B cell (primary cell): ENCODE measurements at regions not wholly inside any gene's neighbourhood (a gene's known extent, or its start where the extent isn't known, plus 50 kb on each side); places are given as distances from the start of the nearest gene placed in this dataset.

Source experiments
- ATAC-seq: fragments of 200-7000 bp; cut with Tn5 transposase; one replicate; pipeline ENCODE4 v1.10.0; 2021; ENCODE audit warnings: low read depth, mild to moderate bottlenecking, moderate number of reproducible peaks, moderate library complexity
- CTCF ChIA-PET: fragments of 350-600 bp; sonication (Branson Sonifier 250); formaldehyde crosslinking; loops from one replicate; lab custom pipeline; 2021; ENCODE audit warnings: antibody characterized with exemption, inconsistent platforms; lab: Charles Lee
- POLR2A ChIA-PET: fragments of 350-600 bp; sonication (Branson Sonifier 250); formaldehyde crosslinking; loops from one replicate; lab custom pipeline; 2021; ENCODE audit warnings: antibody characterized with exemption; lab: Charles Lee
- DNase-seq: peaks from one replicate; pipeline ENCODE4 v3.0.0; 2013
- H2AFZ ChIP-seq: 2 replicates; pipeline ENCODE4 v1.6.1; 2012; ENCODE audit warnings: mild to moderate bottlenecking, low read depth, low read length; ENCODE audit not compliant: insufficient read depth, poor library complexity, severe bottlenecking
- H3K27ac ChIP-seq, 2 donors: 1 replicate in 1 of 2; 2 replicates in 1 of 2; pipeline ENCODE4 v1.5.1; 2012 to 2013; ENCODE audit warnings: low read length in 2 of 2, mild to moderate bottlenecking in 2 of 2, moderate library complexity in 1 of 2
- H3K27me3 ChIP-seq, 4 experiments: fragments of 200-600 bp in 1 of 4; sonication (generic) in 1 of 4; replicated peaks in 1 of 4; 1 replicate in 2 of 4; 2 replicates in 2 of 4; pipeline versions ENCODE4 v1.6.1 to v1.7.0; 2013 to 2016; ENCODE audit warnings: low read length in 3 of 4, mild to moderate bottlenecking in 2 of 4, mixed read lengths in 1 of 4, moderate library complexity in 1 of 4; ENCODE audit not compliant: insufficient read depth in 4 of 4, control insufficient read depth in 3 of 4; ENCODE audit errors: control extremely low read depth in 1 of 4
- H3K36me3 ChIP-seq, 2 experiments: replicated peaks in 1 of 2; 1 replicate in 1 of 2; 2 replicates in 1 of 2; pipeline versions ENCODE4 v1.6.1 to v1.7.1; 2013; ENCODE audit warnings: low read length in 1 of 2; ENCODE audit not compliant: insufficient read depth in 2 of 2, control insufficient read depth in 1 of 2; ENCODE audit errors: control extremely low read depth in 1 of 2, extremely low read depth in 1 of 2
- H3K4me1 ChIP-seq, 2 donors: fragments of 200-600 bp in 1 of 2; sonication (generic) in 1 of 2; 1 replicate in 1 of 2; 2 replicates in 1 of 2; pipeline versions ENCODE4 v1.5.1 to v1.6.1; 2013 to 2017; ENCODE audit warnings: low read length in 2 of 2; ENCODE audit not compliant: control insufficient read depth in 2 of 2, insufficient read depth in 2 of 2
- H3K4me2 ChIP-seq: replicated peaks from 2 replicates; pipeline ENCODE3; 2012; ENCODE audit warnings: mild to moderate bottlenecking, low read depth, low read length; ENCODE audit not compliant: poor library complexity, severe bottlenecking
- H3K4me3 ChIP-seq, 5 experiments: fragments of 200-600 bp in 1 of 5; sonication (generic) in 1 of 5; 1 replicate in 3 of 5; 2 replicates in 2 of 5; pipeline versions ENCODE4 v1.5.1 to v1.7.0; 2011 to 2016; ENCODE audit warnings: low read length in 4 of 5, mild to moderate bottlenecking in 4 of 5, low read depth in 2 of 5, control low read depth in 1 of 5, moderate library complexity in 1 of 5; ENCODE audit not compliant: insufficient read depth in 1 of 5; ENCODE audit errors: control extremely low read depth in 1 of 5, extremely low read depth in 1 of 5
- H3K79me2 ChIP-seq: fragments of 200-600 bp; sonication (generic); one replicate; pipeline ENCODE4 v1.6.0; 2016; ENCODE audit warnings: low read length; ENCODE audit not compliant: control insufficient read depth, insufficient read depth
- H3K9ac ChIP-seq: fragments of 200-600 bp; sonication (generic); 2 replicates; pipeline ENCODE4 v1.6.1; 2017; ENCODE audit warnings: mild to moderate bottlenecking, low read length, moderate library complexity
- H3K9me3 ChIP-seq, 3 donors: one replicate each; pipeline versions ENCODE4 v1.6.1 to v1.7.1; 2013; ENCODE audit warnings: low read length in 2 of 3; ENCODE audit not compliant: control insufficient read depth in 2 of 3, insufficient read depth in 1 of 3; ENCODE audit errors: control extremely low read depth in 1 of 3
- H4K20me1 ChIP-seq: 2 replicates; pipeline ENCODE4 v1.6.0; 2012; ENCODE audit warnings: mild to moderate bottlenecking, low read length; ENCODE audit not compliant: insufficient read depth, control insufficient read depth, poor library complexity, severe bottlenecking
- H3K27ac Mint-ChIP-seq: one replicate; pipeline ENCODE4 v1.8.0; 2021; ENCODE audit warnings: mixed read lengths
- H3K27me3 Mint-ChIP-seq: one replicate; pipeline ENCODE4 v1.8.0; 2021; ENCODE audit warnings: mixed read lengths
- H3K4me1 Mint-ChIP-seq: one replicate; pipeline ENCODE4 v1.8.0; 2021; ENCODE audit warnings: mixed read lengths
- H3K4me3 Mint-ChIP-seq: one replicate; pipeline ENCODE4 v1.8.0; 2021; ENCODE audit warnings: mixed read lengths
- H3K9me3 Mint-ChIP-seq: one replicate; pipeline ENCODE4 v1.8.0; 2022; ENCODE audit warnings: mixed read lengths; ENCODE audit not compliant: insufficient read depth
- CTCF ChIP-seq: fragments of 200-600 bp; IDR thresholded peaks from one replicate; pipeline ENCODE4 v1.8.0; 2022; ENCODE audit warnings: antibody characterized with exemption, mild to moderate bottlenecking
- EZH2 ChIP-seq: IDR thresholded peaks from 2 replicates; pipeline ENCODE4 v1.6.1; 2012; ENCODE audit warnings: borderline replicate concordance, low read depth, mild to moderate bottlenecking, moderate library complexity, low read length; ENCODE audit not compliant: insufficient read depth, poor library complexity, severe bottlenecking
- WGBS: methylation state at CpG from one replicate; pipeline ENCODE4 v1.1.5; 2013; ENCODE audit warnings: missing lambda C conversion rate; ENCODE audit not compliant: insufficient coverage; 5-methylcytosine and 5-hydroxymethylcytosine counted together
- intact Hi-C: fragments of 100-400 bp; cut with micrococcal nuclease; formaldehyde crosslinking; loops from one replicate; pipeline ENCODE4 v1.10.0; 2022

GRCh38 chr4:74528178-74528577, 83.2 kb downstream of the AREG start:
- intact Hi-C loops, result no loop called here
- no peak overlapping the region for H2AFZ ChIP-seq
- no peaks in the 10 kb centered on the region for H3K4me1 Mint-ChIP-seq
- H3K27me3 ChIP-seq, result peaks cover 0 to 4% (median 0%) of the 10 kb centered on the region in 4 experiments
- H3K9me3 ChIP-seq, result no peaks in the 10 kb centered on the region
- ChIA-PET CTCF (interaction anchor here (1.0 to 7.6 kb wide), 2 partner anchors 93 to 150 kb away, joined by 3 to 152 read pairs; no protein-coding TSS in a partner anchor), POLR2A (no interaction called here)
- H3K27ac Mint-ChIP-seq, result no peak overlapping the region
- H3K79me2 ChIP-seq, result no peaks in the 10 kb centered on the region
- H4K20me1 ChIP-seq, result no peaks in the 10 kb centered on the region
- H3K9ac ChIP-seq, result no peak overlapping the region
- H3K4me1 ChIP-seq, result no peaks in the 10 kb centered on the region
- no peak overlapping the region for H3K4me3 Mint-ChIP-seq
- H3K9me3 Mint-ChIP-seq, result no peaks in the 10 kb centered on the region
- H3K27ac ChIP-seq, result no peak overlapping the region
- DNase-seq (no peak), ATAC-seq (no peak)
- H3K4me2 ChIP-seq, result no peak overlapping the region
- H3K36me3 ChIP-seq, result no peaks in the 10 kb centered on the region
- peaks cover 20% of the 10 kb centered on the region for H3K27me3 Mint-ChIP-seq
- H3K4me3 ChIP-seq, result no peak overlapping the region
- no CpG with 5 or more reads among the region's 1 CpG for WGBS
- TF ChIP-seq EZH2 (no peak), CTCF (no peak)

- Histone ChIP-seq H3K27me3 (peaks cover 0 to 4% (median 0%) of the 10 kb centered on the region in 4 experiments), H3K79me2 (no peaks in the 10 kb centered on the region), H3K27ac (no peak overlapping the region), H3K4me1 (no peaks in the 10 kb centered on the region), H3K4me3 (no peak overlapping the region), H2AFZ (no peak overlapping the region), H3K36me3 (no peaks in the 10 kb centered on the region), H4K20me1 (no peaks in the 10 kb centered on the region), H3K4me2 (no peak overlapping the region), H3K9ac (no peak overlapping the region), H3K9me3 (no peaks in the 10 kb centered on the region)
- ChIA-PET POLR2A (no interaction called here), CTCF (interaction anchor here (7.6 kb wide), 1 partner anchor 151 kb away, joined by 152 read pairs; no protein-coding TSS in a partner anchor)
- no peaks in the 10 kb centered on the region for H3K4me1 Mint-ChIP-seq
- peaks cover 20% of the 10 kb centered on the region for H3K27me3 Mint-ChIP-seq
- intact Hi-C loops, result no loop called here
- H3K27ac Mint-ChIP-seq, result no peak overlapping the region
- TF ChIP-seq EZH2 (no peak), CTCF (no peak)
- H3K4me3 Mint-ChIP-seq, result no peak overlapping the region
- no peaks in the 10 kb centered on the region for H3K9me3 Mint-ChIP-seq
- DNase-seq (no peak), ATAC-seq (no peak)
- 95% methylated on average over 6 of the region's 11 CpGs for WGBS
Measured at GRCh38 chr4:74529284-74530041, 84.5 kb downstream of the AREG start.
